ENCODE measurements at regions not wholly inside any gene's neighbourhood (a gene's known extent, or its start where the extent isn't known, plus 50 kb on each side); places are given as distances from the start of the nearest gene placed in this dataset.

- Mint-ChIP-seq H3K4me3 (ENCODE audit: unreplicated experiment) (no peak overlapping the region), H3K36me3 (ENCODE audit: insufficient read depth, unreplicated experiment) (no peaks in the 10 kb centered on the region)
Observed at GRCh38 chr14:54310151-54310850, 86.5 kb upstream of the CDKN3 start.

GRCh38 chr14:54310851-54311228 lies 86.0 kb upstream of the CDKN3 start:
- Histone ChIP-seq H3K9me3 (no peaks in the 10 kb centered on the region), H3K4me1 (no peaks in the 10 kb centered on the region), H3K36me3 (ENCODE audit: control insufficient read depth, insufficient read depth, low read length) (no peaks in the 10 kb centered on the region), H3K27me3 (replicated peaks; ENCODE audit: control insufficient read depth, insufficient read depth, low read length) (no peaks in the 10 kb centered on the region), H3K4me3 (ENCODE audit: low read depth, low read length) (no peak overlapping the region)
- ChIA-PET POLR2A (no interaction called here), CTCF (no interaction called here)
- Mint-ChIP-seq H3K4me1 (ENCODE audit: low read depth, unreplicated experiment) (no peaks in the 10 kb centered on the region), H3K36me3 (ENCODE audit: insufficient read depth, unreplicated experiment) (no peaks in the 10 kb centered on the region), H3K27me3 (ENCODE audit: insufficient read depth, unreplicated experiment) (no peaks in the 10 kb centered on the region), H3K9me3 (ENCODE audit: unreplicated experiment) (no peaks in the 10 kb centered on the region), H3K4me3 (ENCODE audit: unreplicated experiment) (no peak overlapping the region), H3K27ac (ENCODE audit: unreplicated experiment) (no peak overlapping the region)
- no peak for TF ChIP-seq CTCF (IDR thresholded peaks at IDR 0.05; ENCODE audit: insufficient read depth in 1 of 2, low read depth in 1 of 2, low read length in 1 of 2, severe bottlenecking in 1 of 2, unreplicated experiment in 1 of 2)
- no TSS peak for BruUV-seq (replicated peaks)
- intact Hi-C loops (cut with micrococcal nuclease; ENCODE audit: unreplicated experiment) = no loop called here
- no peak for DNase-seq

More at GRCh38 chr14:54310151-54310850, 86.5 kb upstream of the CDKN3 start:
- no peaks in the 10 kb centered on the region for H3K36me3 ChIP-seq (ENCODE audit: control insufficient read depth, insufficient read depth, low read length)
- H3K4me1 ChIP-seq = no peaks in the 10 kb centered on the region
- CTCF ChIA-PET = no interaction called here
- H3K27me3 Mint-ChIP-seq (ENCODE audit: insufficient read depth, unreplicated experiment) = no peaks in the 10 kb centered on the region
- H3K27me3 ChIP-seq (replicated peaks; ENCODE audit: control insufficient read depth, insufficient read depth, low read length) = no peaks in the 10 kb centered on the region
- H3K9me3 Mint-ChIP-seq (ENCODE audit: unreplicated experiment) = no peaks in the 10 kb centered on the region
- no peak for DNase-seq
- H3K9me3 ChIP-seq = no peaks in the 10 kb centered on the region
- H3K4me3 ChIP-seq (ENCODE audit: low read depth, low read length) = no peak overlapping the region
- no peaks in the 10 kb centered on the region for H3K4me1 Mint-ChIP-seq (ENCODE audit: low read depth, unreplicated experiment)
- no peak for TF ChIP-seq CTCF (IDR thresholded peaks at IDR 0.05; ENCODE audit: insufficient read depth in 1 of 2, low read depth in 1 of 2, low read length in 1 of 2, severe bottlenecking in 1 of 2, unreplicated experiment in 1 of 2)
- intact Hi-C loops (cut with micrococcal nuclease; ENCODE audit: unreplicated experiment) = no loop called here
- H3K27ac Mint-ChIP-seq (ENCODE audit: unreplicated experiment) = no peak overlapping the region
- POLR2A ChIA-PET = no interaction called here
- BruUV-seq (replicated peaks) = no TSS peak

- no peaks in the 10 kb centered on the region for H3K27me3 Mint-ChIP-seq (ENCODE audit: insufficient read depth, unreplicated experiment)
- DNase-seq = peak; percentile 42 to 64
- no peaks in the 10 kb centered on the region for H3K4me1 Mint-ChIP-seq (ENCODE audit: low read depth, unreplicated experiment)
- H3K36me3 Mint-ChIP-seq (ENCODE audit: insufficient read depth, unreplicated experiment) = no peaks in the 10 kb centered on the region
- ChIA-PET POLR2A (no interaction called here), CTCF (no interaction called here)
- H3K9me3 Mint-ChIP-seq (ENCODE audit: unreplicated experiment) = no peaks in the 10 kb centered on the region
- H3K36me3 ChIP-seq (ENCODE audit: control insufficient read depth, insufficient read depth, low read length) = no peaks in the 10 kb centered on the region
- no peaks in the 10 kb centered on the region for H3K9me3 ChIP-seq
- no TSS peak for BruUV-seq (replicated peaks)
- H3K27ac Mint-ChIP-seq (ENCODE audit: unreplicated experiment) = no peak overlapping the region
- no peak overlapping the region for H3K4me3 Mint-ChIP-seq (ENCODE audit: unreplicated experiment)
- intact Hi-C loops (cut with micrococcal nuclease; ENCODE audit: unreplicated experiment) = no loop called here
- H3K4me1 ChIP-seq = no peaks in the 10 kb centered on the region
- TF ChIP-seq CTCF (IDR thresholded peaks at IDR 0.05; ENCODE audit: insufficient read depth in 1 of 2, low read depth in 1 of 2, low read length in 1 of 2, severe bottlenecking in 1 of 2, unreplicated experiment in 1 of 2) = no peak
- H3K27me3 ChIP-seq (replicated peaks; ENCODE audit: control insufficient read depth, insufficient read depth, low read length) = no peaks in the 10 kb centered on the region
- no peak overlapping the region for H3K4me3 ChIP-seq (ENCODE audit: low read depth, low read length)
Observed at GRCh38 chr14:54312166-54312801, 84.5 kb upstream of the CDKN3 start.

Data from Caco-2 (cell line).